Type B pancreatic cell (in vitro differentiated cells): ENCODE measurements at regions not wholly inside any gene's neighbourhood (a gene's known extent, or its start where the extent isn't known, plus 50 kb on each side); places are given as distances from the start of the nearest gene placed in this dataset.

Experiments
- DNase-seq: peaks from one replicate; pipeline ENCODE4 v3.0.0; 2021; ENCODE audit warnings: mixed read lengths; ENCODE audit not compliant: unreplicated experiment; ENCODE audit errors: extremely low spot score
- H3K27ac Mint-ChIP-seq: 2 replicates; pipeline ENCODE4 v1.8.0; 2021; ENCODE audit warnings: mild to moderate bottlenecking, mixed read lengths
- H3K27me3 Mint-ChIP-seq: 2 replicates; pipeline ENCODE4 v1.8.0; 2021; ENCODE audit warnings: mixed read lengths
- H3K36me3 Mint-ChIP-seq: 2 replicates; pipeline ENCODE4 v1.8.0; 2021; ENCODE audit warnings: mixed read lengths
- H3K4me1 Mint-ChIP-seq: one replicate; pipeline ENCODE4 v1.8.0; 2021; ENCODE audit warnings: mixed read lengths; ENCODE audit not compliant: unreplicated experiment
- H3K4me3 Mint-ChIP-seq: 2 replicates; pipeline ENCODE4 v1.8.0; 2021; ENCODE audit warnings: mild to moderate bottlenecking, mixed read lengths
- H3K9me3 Mint-ChIP-seq: 2 replicates; pipeline ENCODE4 v1.8.0; 2021; ENCODE audit warnings: mixed read lengths
- TF ChIP-seq, protein P1 (sequence below): fragments of 200-600 bp; sonication (generic); conservative IDR thresholded peaks from 2 replicates; pipeline ENCODE4 v1.5.0; 2021; ENCODE audit warnings: antibody characterized with exemption, mild to moderate bottlenecking

DNA sequence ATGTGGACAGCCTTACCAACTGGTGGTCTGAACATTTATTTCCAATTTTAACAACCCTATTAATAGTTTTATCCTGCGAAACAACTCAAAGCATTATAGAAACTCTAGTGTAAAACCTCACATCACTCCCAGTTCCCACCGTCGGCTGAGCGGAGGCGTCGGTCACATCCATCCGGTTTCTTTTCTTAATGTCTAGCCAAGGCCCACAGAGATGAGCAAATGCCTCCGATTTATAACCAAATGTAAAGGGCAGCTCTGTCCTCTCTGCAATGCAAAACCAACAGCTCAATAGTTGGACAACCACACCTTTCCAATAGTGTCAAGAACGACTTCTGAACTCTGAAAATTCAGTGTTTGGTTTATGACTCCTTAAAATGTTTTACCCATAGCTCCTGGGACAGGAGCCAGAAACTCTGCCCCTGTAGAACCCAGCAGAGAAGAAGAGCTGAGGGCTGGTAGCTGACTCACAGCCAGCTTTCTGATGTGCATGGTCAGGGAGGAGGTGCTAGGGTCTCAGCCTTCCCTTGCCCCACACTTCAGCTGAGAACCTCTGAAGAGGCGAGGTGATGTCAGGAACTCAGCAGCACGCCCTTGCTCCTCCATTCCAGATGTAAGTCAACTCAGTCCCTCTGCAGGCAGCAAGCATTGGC, 90.2 kb upstream of the UQCRFS1 start:
- Mint-ChIP-seq H3K27me3 (peaks cover 57% of the 10 kb centered on the region), H3K4me1 (no peaks in the 10 kb centered on the region), H3K36me3 (no peaks in the 10 kb centered on the region), H3K4me3 (no peak overlapping the region), H3K9me3 (no peaks in the 10 kb centered on the region), H3K27ac (no peak overlapping the region)
- DNase-seq, result no peak
- TF ChIP-seq, protein P1, sequence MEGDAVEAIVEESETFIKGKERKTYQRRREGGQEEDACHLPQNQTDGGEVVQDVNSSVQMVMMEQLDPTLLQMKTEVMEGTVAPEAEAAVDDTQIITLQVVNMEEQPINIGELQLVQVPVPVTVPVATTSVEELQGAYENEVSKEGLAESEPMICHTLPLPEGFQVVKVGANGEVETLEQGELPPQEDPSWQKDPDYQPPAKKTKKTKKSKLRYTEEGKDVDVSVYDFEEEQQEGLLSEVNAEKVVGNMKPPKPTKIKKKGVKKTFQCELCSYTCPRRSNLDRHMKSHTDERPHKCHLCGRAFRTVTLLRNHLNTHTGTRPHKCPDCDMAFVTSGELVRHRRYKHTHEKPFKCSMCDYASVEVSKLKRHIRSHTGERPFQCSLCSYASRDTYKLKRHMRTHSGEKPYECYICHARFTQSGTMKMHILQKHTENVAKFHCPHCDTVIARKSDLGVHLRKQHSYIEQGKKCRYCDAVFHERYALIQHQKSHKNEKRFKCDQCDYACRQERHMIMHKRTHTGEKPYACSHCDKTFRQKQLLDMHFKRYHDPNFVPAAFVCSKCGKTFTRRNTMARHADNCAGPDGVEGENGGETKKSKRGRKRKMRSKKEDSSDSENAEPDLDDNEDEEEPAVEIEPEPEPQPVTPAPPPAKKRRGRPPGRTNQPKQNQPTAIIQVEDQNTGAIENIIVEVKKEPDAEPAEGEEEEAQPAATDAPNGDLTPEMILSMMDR, result no peak

DNA sequence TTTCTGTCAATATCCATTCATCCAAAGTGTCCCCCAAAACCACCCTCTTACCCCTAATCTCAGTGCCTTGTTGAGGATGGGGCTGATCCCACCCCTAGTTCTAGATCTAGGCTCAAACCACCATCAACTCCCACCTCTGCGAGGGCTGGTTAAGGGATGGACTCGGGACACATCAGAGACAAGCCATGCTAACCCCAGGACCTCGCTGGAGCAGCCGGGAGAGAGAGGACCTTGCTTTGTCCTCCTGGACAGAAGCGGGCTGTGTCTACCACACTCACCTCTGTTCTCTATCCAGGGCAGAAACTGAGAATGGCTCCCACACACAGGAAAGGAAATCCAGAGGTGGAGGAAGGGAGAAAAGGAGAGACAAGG, 90.8 kb upstream of the UQCRFS1 start:
- TF ChIP-seq, protein P1, result no peak
- Mint-ChIP-seq H3K27me3 (peaks cover 62% of the 10 kb centered on the region), H3K4me1 (no peaks in the 10 kb centered on the region), H3K9me3 (no peaks in the 10 kb centered on the region), H3K4me3 (no peak overlapping the region), H3K27ac (no peak overlapping the region), H3K36me3 (no peaks in the 10 kb centered on the region)
- DNase-seq, result no peak

DNA sequence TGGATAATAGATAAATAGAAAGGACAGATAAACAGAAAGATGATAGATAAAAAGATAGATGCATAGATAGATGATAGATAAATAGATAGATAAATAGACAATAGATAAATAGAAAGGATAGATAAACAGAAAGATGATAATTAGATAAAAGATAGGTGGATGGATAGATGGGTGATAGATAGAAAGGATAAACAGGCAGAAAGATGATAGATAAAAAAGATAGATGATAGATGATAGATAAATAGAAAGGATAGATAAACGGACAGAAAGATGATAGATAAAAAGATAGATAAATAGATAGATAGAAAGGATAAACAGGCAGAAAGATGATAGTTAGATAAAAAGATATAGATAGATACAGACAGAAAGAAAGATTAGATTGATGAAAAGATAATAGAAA, 92.3 kb upstream of the UQCRFS1 start:
- peaks cover 78% of the 10 kb centered on the region for H3K27me3 Mint-ChIP-seq

DNA sequence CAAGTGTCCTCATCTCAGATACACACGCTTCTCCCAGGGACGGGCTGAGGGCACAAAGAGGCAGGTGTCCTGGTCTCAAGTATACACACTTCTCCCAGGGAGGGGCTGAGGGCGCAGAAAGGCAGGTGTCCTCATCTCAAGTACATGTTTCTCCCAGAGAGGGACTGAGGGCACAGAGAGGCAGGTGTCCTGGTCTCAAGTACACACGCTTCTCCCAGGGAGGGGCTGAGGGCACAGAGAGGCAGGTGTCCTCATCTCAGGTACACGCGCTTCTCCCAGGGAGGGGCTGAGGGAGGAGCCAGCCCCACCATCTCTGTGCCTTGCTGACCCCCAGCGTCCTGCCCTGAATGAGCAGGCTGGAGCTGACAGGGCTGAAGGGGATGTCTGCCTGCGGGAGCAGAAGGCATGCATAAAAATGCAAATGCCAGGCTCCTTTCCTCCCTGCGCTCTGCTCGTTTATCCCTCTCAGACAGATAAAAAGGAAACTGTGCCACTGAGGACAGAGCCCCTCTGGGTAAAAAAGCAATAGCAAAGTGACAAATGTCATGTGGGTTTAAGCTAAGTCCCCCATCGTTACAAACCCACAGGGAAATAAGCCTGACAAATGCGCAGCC, 96.1 kb upstream of the UQCRFS1 start:
- DNase-seq, result no peak
- TF ChIP-seq, protein P1, result no peak
- H3K36me3 Mint-ChIP-seq, result no peaks in the 10 kb centered on the region
- no peaks in the 10 kb centered on the region for H3K9me3 Mint-ChIP-seq
- H3K27ac Mint-ChIP-seq, result no peak overlapping the region
- peaks cover 85% of the 10 kb centered on the region for H3K27me3 Mint-ChIP-seq
- no peaks in the 10 kb centered on the region for H3K4me1 Mint-ChIP-seq
- H3K4me3 Mint-ChIP-seq, result no peak overlapping the region

More for the DNA sequence above, 92.3 kb upstream of the UQCRFS1 start:
- TF ChIP-seq, protein P1, result no peak
- Mint-ChIP-seq H3K27ac (no peak overlapping the region), H3K4me3 (no peak overlapping the region), H3K36me3 (no peaks in the 10 kb centered on the region), H3K9me3 (no peaks in the 10 kb centered on the region), H3K4me1 (no peaks in the 10 kb centered on the region)
- DNase-seq, result no peak

DNA sequence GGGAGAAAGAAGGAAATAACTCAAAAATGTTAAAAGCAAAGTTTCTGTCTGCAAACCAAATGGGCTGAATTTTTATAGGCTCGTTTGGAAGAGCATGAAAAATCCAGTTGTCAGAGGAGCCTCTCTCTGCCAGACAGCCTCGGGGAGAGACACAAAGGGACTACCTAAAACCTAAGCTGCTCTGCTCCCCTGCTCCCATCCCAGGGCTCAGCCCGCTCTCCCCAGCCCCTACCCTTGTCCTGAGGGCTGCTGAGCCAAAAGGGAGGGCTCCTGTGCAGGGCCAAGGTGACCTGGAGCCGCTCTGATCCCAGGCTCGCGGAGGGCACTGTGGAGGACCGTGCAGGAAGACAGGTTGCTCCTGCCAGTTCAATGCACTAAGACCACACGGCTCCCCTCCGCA, 96.7 kb upstream of the UQCRFS1 start:
- H3K4me1 Mint-ChIP-seq, result peaks cover under 1% of the 10 kb centered on the region
- TF ChIP-seq, protein P1, result no peak
- H3K27me3 Mint-ChIP-seq, result peaks cover 87% of the 10 kb centered on the region
- H3K27ac Mint-ChIP-seq, result no peak overlapping the region
- no peak overlapping the region for H3K4me3 Mint-ChIP-seq
- no peak for DNase-seq
- no peaks in the 10 kb centered on the region for H3K9me3 Mint-ChIP-seq
- H3K36me3 Mint-ChIP-seq, result no peaks in the 10 kb centered on the region
